ENCODE measurements at regions not wholly inside any gene's neighbourhood (a gene's known extent, or its start where the extent isn't known, plus 50 kb on each side); places are given as distances from the start of the nearest gene placed in this dataset.

DNA sequence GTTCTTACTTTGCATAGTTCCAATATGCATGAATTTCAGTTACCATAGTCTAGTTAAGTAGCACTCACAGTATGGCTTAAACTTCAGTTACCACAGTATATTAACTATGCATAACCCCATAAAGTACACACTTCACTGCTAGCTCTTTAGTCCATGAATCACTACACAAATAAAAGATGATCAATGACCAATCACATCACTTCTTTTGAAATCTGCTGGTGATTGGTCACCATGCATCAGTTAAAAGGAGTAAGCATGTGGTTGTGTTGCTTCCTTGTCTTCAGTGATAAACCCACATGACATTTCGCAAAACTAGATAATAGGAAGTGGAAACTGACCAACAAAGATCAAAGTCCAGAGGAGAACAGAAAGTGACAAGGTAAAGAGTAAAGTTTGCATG, 79.0 kb downstream of the TAF11L14 start:
- TF ChIP-seq, protein P1, sequence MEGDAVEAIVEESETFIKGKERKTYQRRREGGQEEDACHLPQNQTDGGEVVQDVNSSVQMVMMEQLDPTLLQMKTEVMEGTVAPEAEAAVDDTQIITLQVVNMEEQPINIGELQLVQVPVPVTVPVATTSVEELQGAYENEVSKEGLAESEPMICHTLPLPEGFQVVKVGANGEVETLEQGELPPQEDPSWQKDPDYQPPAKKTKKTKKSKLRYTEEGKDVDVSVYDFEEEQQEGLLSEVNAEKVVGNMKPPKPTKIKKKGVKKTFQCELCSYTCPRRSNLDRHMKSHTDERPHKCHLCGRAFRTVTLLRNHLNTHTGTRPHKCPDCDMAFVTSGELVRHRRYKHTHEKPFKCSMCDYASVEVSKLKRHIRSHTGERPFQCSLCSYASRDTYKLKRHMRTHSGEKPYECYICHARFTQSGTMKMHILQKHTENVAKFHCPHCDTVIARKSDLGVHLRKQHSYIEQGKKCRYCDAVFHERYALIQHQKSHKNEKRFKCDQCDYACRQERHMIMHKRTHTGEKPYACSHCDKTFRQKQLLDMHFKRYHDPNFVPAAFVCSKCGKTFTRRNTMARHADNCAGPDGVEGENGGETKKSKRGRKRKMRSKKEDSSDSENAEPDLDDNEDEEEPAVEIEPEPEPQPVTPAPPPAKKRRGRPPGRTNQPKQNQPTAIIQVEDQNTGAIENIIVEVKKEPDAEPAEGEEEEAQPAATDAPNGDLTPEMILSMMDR (IDR thresholded peaks at IDR 0.05; ENCODE audit: poor library complexity): no peak
- TF ChIP-seq EZH2phosphoT487 (IDR thresholded peaks at IDR 0.05; ENCODE audit: low read depth, severe bottlenecking, unreplicated experiment) (no peak), EZH2 (IDR thresholded peaks at IDR 0.05; ENCODE audit: borderline replicate concordance) (no peak)
- Histone ChIP-seq H3K9me2 (replicated peaks; ENCODE audit: insufficient read depth) (no peaks in the 10 kb centered on the region), H3K79me2 (no peaks in the 10 kb centered on the region), H3K9me3 (ENCODE audit: low read depth) (no peaks in the 10 kb centered on the region), H4K20me1 (ENCODE audit: insufficient read depth, poor library complexity, severe bottlenecking) (no peaks in the 10 kb centered on the region), H3K27me3 (no peaks in the 10 kb centered on the region), H3K4me1 (ENCODE audit: insufficient read depth) (no peaks in the 10 kb centered on the region), H3K4me2 (no peak overlapping the region), H2AFZ (no peak overlapping the region), H3K36me3 (replicated peaks; ENCODE audit: insufficient read depth, low read depth) (no peaks in the 10 kb centered on the region), H3K4me3 (no peak overlapping the region), H3K27ac (no peak overlapping the region)
- peak; percentile 9 for DNase-seq (ENCODE audit: low spot score)
- WGBS (ENCODE audit: low lambda C conversion rate, missing lambda C conversion rate): 79% methylated on average over 1 of the region's 1 CpG

DNA sequence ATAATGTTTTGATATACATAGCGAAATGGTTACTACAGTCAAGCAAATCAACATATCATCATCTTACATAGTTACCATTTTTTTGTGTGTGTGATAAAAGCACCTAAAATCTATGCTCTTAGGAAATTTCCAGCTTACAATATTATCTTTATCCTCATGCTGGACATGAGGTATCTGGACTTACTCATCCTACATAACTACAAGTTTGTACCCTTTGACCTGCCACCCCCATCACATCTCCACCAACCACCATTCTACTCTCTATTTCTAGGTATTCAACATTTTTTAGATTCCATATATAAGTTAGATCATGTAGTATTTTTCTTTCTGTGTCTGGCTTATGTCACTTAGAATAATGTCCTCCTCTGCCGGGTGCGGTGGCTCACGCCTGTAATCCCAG, 79.9 kb downstream of the TAF11L14 start:
- Histone ChIP-seq H4K20me1 (ENCODE audit: insufficient read depth, poor library complexity, severe bottlenecking) (no peaks in the 10 kb centered on the region), H3K4me3 (no peak overlapping the region), H3K36me3 (replicated peaks; ENCODE audit: insufficient read depth, low read depth) (no peaks in the 10 kb centered on the region), H3K4me1 (ENCODE audit: insufficient read depth) (no peaks in the 10 kb centered on the region), H3K27ac (no peak overlapping the region), H2AFZ (no peak overlapping the region), H3K27me3 (no peaks in the 10 kb centered on the region), H3K4me2 (no peak overlapping the region), H3K79me2 (no peaks in the 10 kb centered on the region), H3K9me3 (ENCODE audit: low read depth) (no peaks in the 10 kb centered on the region), H3K9me2 (replicated peaks; ENCODE audit: insufficient read depth) (no peaks in the 10 kb centered on the region)
- WGBS (ENCODE audit: low lambda C conversion rate, missing lambda C conversion rate): 89% methylated on average over 4 of the region's 4 CpGs
- no peak for TF ChIP-seq EZH2phosphoT487 (IDR thresholded peaks at IDR 0.05; ENCODE audit: low read depth, severe bottlenecking, unreplicated experiment)
- TF ChIP-seq, protein P1 (IDR thresholded peaks at IDR 0.05; ENCODE audit: poor library complexity): no peak
- TF ChIP-seq EZH2 (IDR thresholded peaks at IDR 0.05; ENCODE audit: borderline replicate concordance): no peak
- no peak for DNase-seq (ENCODE audit: low spot score)

DNA sequence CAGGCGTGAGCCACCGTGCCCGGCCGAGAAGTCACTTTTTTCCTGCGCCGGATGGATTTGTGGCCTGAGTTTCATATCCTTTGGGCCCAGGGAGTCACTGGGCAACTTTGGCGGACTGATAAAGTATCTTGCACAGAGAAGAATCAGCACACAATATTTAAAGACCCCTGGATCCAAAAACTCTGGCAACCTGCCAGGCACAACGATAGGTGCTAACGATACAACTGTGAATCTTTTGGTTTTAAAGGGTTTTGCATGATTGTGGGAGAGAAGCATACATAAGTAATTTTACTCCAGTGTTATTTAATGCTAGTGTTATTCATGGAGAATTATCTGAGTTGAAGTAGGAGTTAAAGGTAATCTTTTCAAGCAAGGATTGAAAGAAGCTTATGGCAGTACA, 85.3 kb downstream of the TAF11L14 start:
- Histone ChIP-seq H3K9me2 (replicated peaks; ENCODE audit: insufficient read depth) (no peaks in the 10 kb centered on the region), H3K4me2 (no peak overlapping the region), H3K9me3 (ENCODE audit: low read depth) (no peaks in the 10 kb centered on the region), H3K4me1 (ENCODE audit: insufficient read depth) (no peaks in the 10 kb centered on the region), H3K36me3 (replicated peaks; ENCODE audit: insufficient read depth, low read depth) (no peaks in the 10 kb centered on the region), H3K79me2 (no peaks in the 10 kb centered on the region), H3K27ac (no peak overlapping the region), H3K4me3 (no peak overlapping the region), H4K20me1 (ENCODE audit: insufficient read depth, poor library complexity, severe bottlenecking) (no peaks in the 10 kb centered on the region), H3K27me3 (no peaks in the 10 kb centered on the region), H2AFZ (no peak overlapping the region)
- no peak for DNase-seq (ENCODE audit: low spot score)
- TF ChIP-seq EZH2 (IDR thresholded peaks at IDR 0.05; ENCODE audit: borderline replicate concordance) (no peak), EZH2phosphoT487 (IDR thresholded peaks at IDR 0.05; ENCODE audit: low read depth, severe bottlenecking, unreplicated experiment) (no peak)
- TF ChIP-seq, protein P1 (IDR thresholded peaks at IDR 0.05; ENCODE audit: poor library complexity): no peak
- 95% methylated on average over 9 of the region's 9 CpGs for WGBS (ENCODE audit: low lambda C conversion rate, missing lambda C conversion rate)

DNA sequence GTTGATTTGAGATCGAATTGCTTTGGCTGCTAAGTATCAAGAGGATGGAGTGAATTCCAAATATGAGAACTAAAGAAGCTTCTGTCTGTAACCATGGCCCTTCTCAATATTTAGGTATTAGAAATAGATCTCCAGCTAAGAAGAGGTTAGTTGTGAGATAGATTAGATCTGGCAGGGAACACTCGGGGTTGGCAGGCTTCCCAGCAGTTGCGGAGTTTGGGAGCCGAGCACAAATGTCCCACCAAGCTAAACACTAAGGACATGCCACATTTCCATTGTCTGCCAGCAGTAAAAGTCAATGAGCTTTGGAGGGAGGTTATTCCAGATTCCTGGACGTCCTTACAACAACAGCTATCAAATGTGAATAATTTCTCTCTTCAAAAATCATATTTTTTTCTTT, 85.8 kb downstream of the TAF11L14 start:
- no peak for DNase-seq (ENCODE audit: low spot score)
- TF ChIP-seq, protein P1 (IDR thresholded peaks at IDR 0.05; ENCODE audit: poor library complexity): no peak
- no peak for TF ChIP-seq EZH2 (IDR thresholded peaks at IDR 0.05; ENCODE audit: borderline replicate concordance)
- H3K9me3 ChIP-seq (ENCODE audit: low read depth): no peaks in the 10 kb centered on the region
- no peaks in the 10 kb centered on the region for H3K27me3 ChIP-seq
- H3K27ac ChIP-seq: no peak overlapping the region
- no peak overlapping the region for H2AFZ ChIP-seq
- H3K9me2 ChIP-seq (replicated peaks; ENCODE audit: insufficient read depth): no peaks in the 10 kb centered on the region
- H3K79me2 ChIP-seq: no peaks in the 10 kb centered on the region
- no peak overlapping the region for H3K4me3 ChIP-seq
- H3K4me2 ChIP-seq: no peak overlapping the region
- 54% methylated on average over 5 of the region's 5 CpGs for WGBS (ENCODE audit: low lambda C conversion rate, missing lambda C conversion rate)
- no peaks in the 10 kb centered on the region for H3K36me3 ChIP-seq (replicated peaks; ENCODE audit: insufficient read depth, low read depth)
- no peaks in the 10 kb centered on the region for H3K4me1 ChIP-seq (ENCODE audit: insufficient read depth)
- H4K20me1 ChIP-seq (ENCODE audit: insufficient read depth, poor library complexity, severe bottlenecking): no peaks in the 10 kb centered on the region
